BJ (cell line): ENCODE measurements at regions not wholly inside any gene's neighbourhood (a gene's known extent, or its start where the extent isn't known, plus 50 kb on each side); places are given as distances from the start of the nearest gene placed in this dataset.

Source experiments
- CTCF ChIA-PET: fragments of 350-600 bp; formaldehyde crosslinking; extraction: SDS; loops from one replicate; lab custom pipeline; 2021; ENCODE audit warnings: antibody characterized with exemption, inconsistent platforms; lab: Yijun Ruan, JAX
- POLR2A ChIA-PET: fragments of 300-600 bp; sonication (Branson Sonifier 250); formaldehyde crosslinking; extraction: SDS; loops from one replicate; lab custom pipeline; 2021; ENCODE audit warnings: antibody characterized with exemption; lab: Charles Lee
- DNase-seq: peaks from one replicate; pipeline ENCODE4 v3.0.0-alpha.2; 2011; ENCODE audit warnings: low read depth
- H3K27me3 ChIP-seq: 2 replicates; pipeline ENCODE4 v1.6.0; 2011; ENCODE audit warnings: low read length; ENCODE audit not compliant: control insufficient read depth, insufficient read depth
- H3K36me3 ChIP-seq: 2 replicates; pipeline ENCODE4 v1.5.1; 2011; ENCODE audit warnings: low read length; ENCODE audit not compliant: control insufficient read depth, insufficient read depth
- H3K4me3 ChIP-seq: 2 replicates; pipeline ENCODE4 v1.5.1; 2011; ENCODE audit warnings: low read depth, mild to moderate bottlenecking, control low read depth, low read length
- TF ChIP-seq, protein P1 (sequence below): IDR thresholded peaks from 2 replicates; pipeline ENCODE4 v1.5.1; 2011; ENCODE audit warnings: low read depth, mild to moderate bottlenecking, control low read depth, inconsistent platforms, low read length, moderate library complexity; ENCODE audit not compliant: insufficient read depth

DNA sequence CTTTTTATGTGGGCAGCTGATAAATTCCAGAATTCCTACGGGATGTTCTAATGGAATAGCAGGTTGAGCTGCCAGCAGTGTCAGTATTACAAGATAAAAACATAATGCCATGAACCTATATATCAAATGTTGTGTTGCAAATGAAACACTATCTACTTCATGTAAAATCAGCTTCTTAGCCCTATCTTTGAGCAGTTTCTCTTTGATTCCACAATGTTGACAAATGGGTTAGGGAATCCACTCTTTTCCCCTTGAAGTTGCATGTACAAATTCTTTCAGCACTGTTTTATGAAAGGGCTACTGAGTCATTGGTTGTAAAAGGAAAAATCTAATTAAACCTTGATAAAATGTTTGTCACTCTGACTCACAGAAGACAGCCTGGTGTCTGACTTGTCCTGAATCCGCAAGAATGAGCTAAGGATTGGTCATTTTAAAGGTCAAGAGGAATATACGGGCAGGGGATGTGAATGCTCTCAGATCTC is 950.6 kb upstream of the NUDT12 start:
- no peaks in the 10 kb centered on the region for H3K27me3 ChIP-seq
- peak; percentile 39 for DNase-seq
- CTCF ChIA-PET = no interaction called here
- H3K4me3 ChIP-seq = no peak overlapping the region
- TF ChIP-seq, protein P1, sequence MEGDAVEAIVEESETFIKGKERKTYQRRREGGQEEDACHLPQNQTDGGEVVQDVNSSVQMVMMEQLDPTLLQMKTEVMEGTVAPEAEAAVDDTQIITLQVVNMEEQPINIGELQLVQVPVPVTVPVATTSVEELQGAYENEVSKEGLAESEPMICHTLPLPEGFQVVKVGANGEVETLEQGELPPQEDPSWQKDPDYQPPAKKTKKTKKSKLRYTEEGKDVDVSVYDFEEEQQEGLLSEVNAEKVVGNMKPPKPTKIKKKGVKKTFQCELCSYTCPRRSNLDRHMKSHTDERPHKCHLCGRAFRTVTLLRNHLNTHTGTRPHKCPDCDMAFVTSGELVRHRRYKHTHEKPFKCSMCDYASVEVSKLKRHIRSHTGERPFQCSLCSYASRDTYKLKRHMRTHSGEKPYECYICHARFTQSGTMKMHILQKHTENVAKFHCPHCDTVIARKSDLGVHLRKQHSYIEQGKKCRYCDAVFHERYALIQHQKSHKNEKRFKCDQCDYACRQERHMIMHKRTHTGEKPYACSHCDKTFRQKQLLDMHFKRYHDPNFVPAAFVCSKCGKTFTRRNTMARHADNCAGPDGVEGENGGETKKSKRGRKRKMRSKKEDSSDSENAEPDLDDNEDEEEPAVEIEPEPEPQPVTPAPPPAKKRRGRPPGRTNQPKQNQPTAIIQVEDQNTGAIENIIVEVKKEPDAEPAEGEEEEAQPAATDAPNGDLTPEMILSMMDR = no peak
- POLR2A ChIA-PET = no interaction called here
- H3K36me3 ChIP-seq = no peaks in the 10 kb centered on the region

- Histone ChIP-seq H3K27me3 (no peaks in the 10 kb centered on the region), H3K36me3 (no peaks in the 10 kb centered on the region), H3K4me3 (no peak overlapping the region)
- POLR2A ChIA-PET = no interaction called here
- CTCF ChIA-PET = no interaction called here
- TF ChIP-seq, protein P1 = no peak
- no peak for DNase-seq
These were observed 949.7 kb upstream of the NUDT12 start for GRCh38 chr5:104512063-104512825.

- CTCF ChIA-PET = no interaction called here
- H3K4me3 ChIP-seq = no peak overlapping the region
- no peaks in the 10 kb centered on the region for H3K27me3 ChIP-seq
- no peaks in the 10 kb centered on the region for H3K36me3 ChIP-seq
- POLR2A ChIA-PET = no interaction called here
- TF ChIP-seq, protein P1 = no peak
- DNase-seq = no peak
These were observed 935.7 kb upstream of the NUDT12 start for GRCh38 chr5:104498281-104498680.

GRCh38 chr5:104494083-104494482 is 931.5 kb upstream of the NUDT12 start:
- DNase-seq = no peak
- CTCF ChIA-PET = no interaction called here
- Histone ChIP-seq H3K4me3 (no peak overlapping the region), H3K36me3 (no peaks in the 10 kb centered on the region), H3K27me3 (no peaks in the 10 kb centered on the region)
- TF ChIP-seq, protein P1 = no peak
- POLR2A ChIA-PET = no interaction called here

GRCh38 chr5:104472811-104473210 is 910.2 kb upstream of the NUDT12 start:
- DNase-seq = no peak
- Histone ChIP-seq H3K36me3 (no peaks in the 10 kb centered on the region), H3K4me3 (no peak overlapping the region), H3K27me3 (no peaks in the 10 kb centered on the region)
- ChIA-PET POLR2A (no interaction called here), CTCF (no interaction called here)
- TF ChIP-seq, protein P1 = no peak
